Suprapubic skin (tissue), 3 donors: ENCODE measurements at regions not wholly inside any gene's neighbourhood (a gene's known extent, or its start where the extent isn't known, plus 50 kb on each side); places are given as distances from the start of the nearest gene placed in this dataset.

Experiments used
- CTCF ChIP-seq, 2 donors: fragments of 200-600 bp in 1 of 2; fragments of 450-650 bp in 1 of 2; sonication (generic) in 1 of 2; IDR thresholded peaks; one replicate each; pipeline ENCODE4 v1.5.1; 2016 to 2019; ENCODE audit warnings: antibody characterized with exemption in 2 of 2, mild to moderate bottlenecking in 1 of 2, moderate library complexity in 1 of 2
- POLR2AphosphoS5 ChIP-seq, 3 donors: sonication (generic); formaldehyde crosslinking; IDR thresholded peaks; one replicate each; pipeline ENCODE4 v1.6.1; 2017; ENCODE audit warnings: antibody characterized with exemption in 3 of 3

- TF ChIP-seq CTCF (IDR thresholded peaks at IDR 0.05) (no peak), POLR2AphosphoS5 (IDR thresholded peaks at IDR 0.05) (no peak)
Measured at GRCh38 chr3:118530350-118530922, 504.2 kb downstream of the IGSF11 start.
